HG03196 (cell line): ENCODE measurements at regions not wholly inside any gene's neighbourhood (a gene's known extent, or its start where the extent isn't known, plus 50 kb on each side); places are given as distances from the start of the nearest gene placed in this dataset.

Source experiments
- ATAC-seq: cut with Tn5 transposase; IDR thresholded peaks from one replicate; pipeline ENCODE4 v1.9.1; 2021; ENCODE audit not compliant: unreplicated experiment

DNA sequence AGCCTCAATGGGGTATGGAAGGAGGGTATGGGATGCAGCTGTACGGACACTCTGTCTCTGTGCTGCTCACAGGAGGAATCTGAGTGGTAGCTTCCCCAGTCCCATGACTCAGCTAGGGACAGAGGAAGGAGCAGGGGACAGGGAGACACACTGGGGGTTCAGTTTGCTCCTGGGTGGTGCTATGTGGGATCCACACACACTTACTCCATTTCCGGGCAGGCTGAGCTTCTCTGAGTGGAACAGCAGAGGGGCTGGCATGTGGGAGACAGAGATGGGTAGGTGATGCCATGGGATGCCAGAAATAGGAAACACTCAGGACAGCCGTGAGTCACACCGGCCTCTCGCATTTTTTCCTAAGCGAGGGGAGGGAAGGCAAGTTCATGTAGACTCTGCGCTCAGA lies 59.2 kb upstream of the KIRREL3 start:
- no peak for ATAC-seq

DNA sequence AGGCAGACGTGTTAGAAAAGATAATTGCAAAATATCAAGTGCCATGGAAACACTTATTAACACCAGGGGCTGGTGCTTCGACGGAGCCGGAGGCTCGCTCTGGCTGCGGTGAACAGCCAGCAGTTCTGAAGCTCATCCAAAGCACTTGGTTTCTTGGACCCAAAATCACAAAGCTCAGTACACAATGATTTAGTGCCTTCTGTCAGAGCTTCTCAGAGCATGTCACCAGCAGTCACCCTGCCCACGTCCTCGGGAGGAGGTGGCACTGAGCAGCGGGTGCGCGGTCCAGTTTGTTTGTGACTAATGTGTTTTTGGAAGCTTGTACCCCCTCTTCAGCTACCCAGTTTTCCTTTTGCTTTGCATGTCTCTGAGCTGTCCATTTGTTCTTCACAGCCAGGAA lies 58.7 kb upstream of the KIRREL3 start:
- ATAC-seq = no peak

DNA sequence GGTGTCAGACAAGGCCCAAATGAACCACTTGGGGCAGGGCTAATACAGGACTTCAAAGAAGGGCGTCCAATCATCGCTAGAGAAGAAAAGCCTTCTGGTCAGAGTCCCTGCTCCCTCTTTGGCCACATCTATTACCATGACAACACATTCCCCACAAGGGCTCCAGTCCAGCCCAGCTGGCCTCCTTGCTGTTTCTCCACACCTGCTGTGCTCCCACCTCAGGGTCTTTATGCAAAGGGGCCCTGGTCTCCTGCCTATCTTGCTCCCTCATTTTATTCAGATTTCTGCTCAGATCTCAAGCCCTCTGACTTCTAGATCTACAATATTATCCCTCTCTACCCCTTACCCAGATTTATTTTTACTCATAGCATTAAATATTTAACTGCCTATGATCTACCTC lies 58.0 kb upstream of the KIRREL3 start:
- no peak for ATAC-seq

DNA sequence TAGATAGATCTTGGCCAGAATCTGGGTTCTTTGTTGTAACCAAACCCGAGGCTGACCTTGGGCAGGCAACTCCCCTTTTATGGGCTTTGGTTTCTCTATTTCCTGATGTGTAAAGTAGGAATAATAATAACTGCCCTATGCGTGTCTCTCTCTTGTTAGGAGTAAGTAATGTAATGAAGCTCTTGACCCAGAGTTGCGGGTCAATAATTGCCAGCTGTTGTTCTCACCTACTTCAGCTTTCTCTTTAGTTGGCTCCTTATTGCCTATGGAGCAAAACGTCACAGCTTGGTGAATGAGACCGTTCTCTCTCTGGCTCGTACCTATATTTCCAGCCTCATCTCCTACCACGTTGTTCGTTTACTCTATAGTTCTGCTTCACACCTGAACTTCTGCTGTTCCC lies 56.6 kb upstream of the KIRREL3 start:
- no peak for ATAC-seq

DNA sequence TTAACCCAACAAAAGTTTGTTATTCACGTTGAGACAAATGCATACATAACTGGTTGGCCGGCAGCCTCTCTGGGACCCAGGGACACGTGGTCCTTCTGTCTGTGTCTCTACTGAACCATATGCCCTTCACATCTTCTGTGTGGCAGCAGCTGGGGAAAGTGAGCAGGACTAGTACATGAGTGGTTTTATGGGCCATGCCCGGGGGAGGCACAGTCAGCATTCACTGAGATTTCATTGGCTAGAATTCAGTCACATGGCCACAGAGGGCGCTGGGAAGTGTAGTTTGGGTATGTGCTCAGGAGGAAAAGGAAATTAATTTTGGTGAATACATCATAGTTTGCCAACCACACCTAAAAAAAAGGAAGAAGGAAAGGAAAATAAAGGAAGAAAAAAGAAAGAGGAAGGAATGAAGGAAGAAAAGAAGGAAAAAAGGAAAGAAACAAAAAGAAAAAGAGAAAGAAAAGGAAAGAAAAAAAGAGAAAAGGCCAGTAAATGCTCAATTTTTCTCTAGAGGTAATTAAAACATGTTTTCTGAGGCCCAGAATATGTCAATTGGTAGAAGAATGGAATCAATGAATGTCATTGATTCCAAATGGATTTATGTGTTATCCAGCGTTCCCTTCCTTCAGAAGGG lies 55.9 kb upstream of the KIRREL3 start:
- ATAC-seq = no peak

DNA sequence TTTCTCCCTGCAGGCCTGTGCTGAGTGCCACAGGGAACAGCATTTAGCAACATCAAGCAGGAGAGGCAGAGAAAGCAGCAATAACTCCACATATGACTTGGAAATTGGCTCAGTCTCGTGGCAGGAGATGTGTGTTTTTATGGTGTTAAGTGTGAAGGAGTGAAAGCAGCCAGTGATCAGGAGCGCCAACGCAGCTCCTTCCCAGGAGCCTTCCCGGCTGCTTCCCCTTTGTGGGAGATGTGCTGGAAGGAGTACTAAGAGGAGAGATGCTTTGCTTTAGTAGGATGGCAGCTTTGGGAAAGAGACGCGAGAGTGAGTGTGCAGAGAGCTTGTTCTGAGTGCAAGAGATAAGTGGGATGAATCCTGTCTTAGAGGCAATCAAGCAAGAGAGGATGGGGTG lies 54.7 kb upstream of the KIRREL3 start:
- ATAC-seq = no peak

GRCh38 chr11:127054153-127054552 lies 53.6 kb upstream of the KIRREL3 start:
- ATAC-seq = no peak

GRCh38 chr11:127052404-127052803 lies 51.8 kb upstream of the KIRREL3 start:
- no peak for ATAC-seq
